ENCODE measurements at regions not wholly inside any gene's neighbourhood (a gene's known extent, or its start where the extent isn't known, plus 50 kb on each side); places are given as distances from the start of the nearest gene placed in this dataset.

DNA sequence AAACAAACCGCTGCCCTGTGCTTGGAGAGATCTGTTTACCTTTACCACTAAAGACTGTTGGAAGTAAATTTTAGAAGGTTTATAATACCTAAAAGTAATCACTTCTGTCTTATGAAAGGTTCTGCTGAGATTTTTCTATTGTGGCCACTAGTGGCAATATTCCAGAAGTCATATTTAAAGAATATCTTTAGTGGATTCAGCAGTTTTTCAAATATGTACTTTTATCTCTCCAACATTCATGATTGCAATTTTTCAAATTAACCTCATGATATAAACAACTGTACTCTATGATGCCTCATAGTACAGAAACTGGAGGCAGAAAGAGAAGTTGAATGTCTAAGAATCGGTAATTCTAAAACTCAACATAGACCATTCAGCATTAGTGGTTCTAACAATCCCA, 53.2 kb upstream of the USPL1 start:
- no peak overlapping the region for H3K27ac ChIP-seq (ENCODE audit: low read depth, low read length)
- no peaks in the 10 kb centered on the region for H3K36me3 ChIP-seq (ENCODE audit: low read length)
- TF ChIP-seq CTCF (IDR thresholded peaks at IDR 0.05; ENCODE audit: insufficient read depth, low read length, poor library complexity, severe bottlenecking), result no peak
- TF ChIP-seq EZH2phosphoT487 (conservative IDR thresholded peaks at IDR 0.05; ENCODE audit: low read length), result no peak
- no peaks in the 10 kb centered on the region for H4K20me1 ChIP-seq (ENCODE audit: low read depth, low read length)
- H3F3A ChIP-seq (ENCODE audit: insufficient read depth), result no peaks in the 10 kb centered on the region
- no peak overlapping the region for H3K4me2 ChIP-seq (ENCODE audit: low read depth, low read length, poor library complexity, severe bottlenecking)
- no peak overlapping the region for H3K4me3 ChIP-seq (ENCODE audit: insufficient read depth, low read length, poor library complexity, severe bottlenecking)
- no peaks in the 10 kb centered on the region for H3K79me2 ChIP-seq (ENCODE audit: insufficient read depth, low read length)
- H3K27me3 ChIP-seq (ENCODE audit: low read length), result no peaks in the 10 kb centered on the region
- H3K9ac ChIP-seq (ENCODE audit: low read length), result no peak overlapping the region
- H3K9me3 ChIP-seq (ENCODE audit: insufficient read depth, low read length), result no peaks in the 10 kb centered on the region
- no peaks in the 10 kb centered on the region for H3K9me2 ChIP-seq (replicated peaks; ENCODE audit: insufficient read depth, low read length)
- H2AFZ ChIP-seq (ENCODE audit: low read depth, low read length, severe bottlenecking), result no peak overlapping the region

DNA sequence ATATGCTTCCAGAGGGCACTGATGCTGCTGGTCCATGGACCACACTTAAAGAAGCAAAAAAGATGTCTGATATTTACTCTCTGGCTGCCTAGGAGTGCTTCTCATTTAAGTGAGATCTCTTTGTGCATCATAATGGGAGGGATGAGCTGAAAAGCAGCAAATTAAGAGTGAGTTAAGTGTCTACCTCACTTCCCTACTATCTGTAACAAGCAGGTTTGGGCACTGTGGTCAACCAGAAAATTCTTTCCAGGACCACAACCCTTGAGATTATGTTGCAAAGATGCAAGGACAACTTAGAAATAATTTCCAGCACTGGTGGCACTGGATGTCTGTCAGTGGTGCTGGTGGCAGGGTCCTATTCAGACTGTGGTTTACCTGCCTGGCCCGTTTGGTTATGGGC, 52.1 kb upstream of the USPL1 start:
- Histone ChIP-seq H2AFZ (ENCODE audit: low read depth, low read length, severe bottlenecking) (no peak overlapping the region), H3K9me2 (replicated peaks; ENCODE audit: insufficient read depth, low read length) (no peaks in the 10 kb centered on the region), H3K27me3 (ENCODE audit: low read length) (no peaks in the 10 kb centered on the region), H3K27ac (ENCODE audit: low read depth, low read length) (no peak overlapping the region), H4K20me1 (ENCODE audit: low read depth, low read length) (no peaks in the 10 kb centered on the region), H3K4me2 (ENCODE audit: low read depth, low read length, poor library complexity, severe bottlenecking) (no peak overlapping the region), H3F3A (ENCODE audit: insufficient read depth) (no peaks in the 10 kb centered on the region), H3K4me3 (ENCODE audit: insufficient read depth, low read length, poor library complexity, severe bottlenecking) (no peak overlapping the region), H3K9me3 (ENCODE audit: insufficient read depth, low read length) (no peaks in the 10 kb centered on the region), H3K79me2 (ENCODE audit: insufficient read depth, low read length) (no peaks in the 10 kb centered on the region), H3K9ac (ENCODE audit: low read length) (no peak overlapping the region), H3K36me3 (ENCODE audit: low read length) (no peaks in the 10 kb centered on the region)
- TF ChIP-seq CTCF (IDR thresholded peaks at IDR 0.05; ENCODE audit: insufficient read depth, low read length, poor library complexity, severe bottlenecking) (no peak), EZH2phosphoT487 (conservative IDR thresholded peaks at IDR 0.05; ENCODE audit: low read length) (no peak)

DNA sequence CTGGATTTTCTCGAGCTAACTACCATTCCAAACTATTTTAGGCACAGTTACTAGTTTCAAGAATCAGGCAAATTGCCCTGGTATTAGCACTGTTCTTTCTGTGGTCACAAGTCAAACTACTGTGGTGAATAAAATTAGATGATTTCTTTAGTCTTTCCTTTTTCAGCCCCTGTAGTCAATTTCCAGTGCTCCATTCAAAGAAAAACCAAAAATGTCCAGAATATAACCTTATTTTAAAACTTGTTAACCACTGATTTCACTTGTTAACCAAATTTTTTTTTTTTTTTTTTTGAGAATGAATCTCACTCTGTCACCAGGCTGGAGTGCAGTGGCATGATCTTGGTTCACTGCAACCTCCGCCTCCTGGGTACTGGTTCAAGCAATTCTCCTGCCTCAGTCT, 50.6 kb upstream of the USPL1 start:
- Histone ChIP-seq H3K9me2 (replicated peaks; ENCODE audit: insufficient read depth, low read length) (no peaks in the 10 kb centered on the region), H3K36me3 (ENCODE audit: low read length) (no peaks in the 10 kb centered on the region), H4K20me1 (ENCODE audit: low read depth, low read length) (no peaks in the 10 kb centered on the region), H3K4me3 (ENCODE audit: insufficient read depth, low read length, poor library complexity, severe bottlenecking) (no peak overlapping the region), H3K4me2 (ENCODE audit: low read depth, low read length, poor library complexity, severe bottlenecking) (no peak overlapping the region), H2AFZ (ENCODE audit: low read depth, low read length, severe bottlenecking) (no peak overlapping the region), H3F3A (ENCODE audit: insufficient read depth) (no peaks in the 10 kb centered on the region), H3K9ac (ENCODE audit: low read length) (no peak overlapping the region), H3K79me2 (ENCODE audit: insufficient read depth, low read length) (no peaks in the 10 kb centered on the region), H3K27me3 (ENCODE audit: low read length) (no peaks in the 10 kb centered on the region), H3K9me3 (ENCODE audit: insufficient read depth, low read length) (no peaks in the 10 kb centered on the region), H3K27ac (ENCODE audit: low read depth, low read length) (no peak overlapping the region)
- no peak for TF ChIP-seq CTCF (IDR thresholded peaks at IDR 0.05; ENCODE audit: insufficient read depth, low read length, poor library complexity, severe bottlenecking)
- no peak for TF ChIP-seq EZH2phosphoT487 (conservative IDR thresholded peaks at IDR 0.05; ENCODE audit: low read length)

All from SU-DHL-6 (cell line).